ENCODE measurements at regions not wholly inside any gene's neighbourhood (a gene's known extent, or its start where the extent isn't known, plus 50 kb on each side); places are given as distances from the start of the nearest gene placed in this dataset.
"Not testable (repeated sequence)": the region's sequence is repeated elsewhere in the genome, so short reads cannot be mapped to it uniquely, and the experiment has no call there.

DNA sequence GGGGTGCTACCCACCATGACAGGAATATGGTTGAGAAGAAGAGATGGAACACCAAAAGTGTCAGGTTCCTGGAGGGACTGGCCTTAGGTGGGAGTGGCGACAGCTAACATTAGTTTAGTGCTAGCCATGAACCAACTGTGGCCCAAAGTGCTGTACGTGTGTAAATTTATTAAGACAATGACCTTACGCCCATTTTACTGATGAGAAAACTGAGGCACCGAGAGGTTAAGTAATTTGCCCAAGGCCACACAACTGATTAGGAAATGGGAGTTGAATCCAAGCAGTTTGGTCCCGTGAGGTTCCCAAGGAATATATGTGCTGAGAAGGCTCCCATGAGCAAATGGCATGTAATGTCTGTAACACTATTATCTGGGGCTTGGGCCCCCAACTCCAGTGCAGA lies 109.5 kb upstream of the SLC1A4 start:
- no peak for DNase-seq (ENCODE audit: low read depth in 2 of 2)

DNA sequence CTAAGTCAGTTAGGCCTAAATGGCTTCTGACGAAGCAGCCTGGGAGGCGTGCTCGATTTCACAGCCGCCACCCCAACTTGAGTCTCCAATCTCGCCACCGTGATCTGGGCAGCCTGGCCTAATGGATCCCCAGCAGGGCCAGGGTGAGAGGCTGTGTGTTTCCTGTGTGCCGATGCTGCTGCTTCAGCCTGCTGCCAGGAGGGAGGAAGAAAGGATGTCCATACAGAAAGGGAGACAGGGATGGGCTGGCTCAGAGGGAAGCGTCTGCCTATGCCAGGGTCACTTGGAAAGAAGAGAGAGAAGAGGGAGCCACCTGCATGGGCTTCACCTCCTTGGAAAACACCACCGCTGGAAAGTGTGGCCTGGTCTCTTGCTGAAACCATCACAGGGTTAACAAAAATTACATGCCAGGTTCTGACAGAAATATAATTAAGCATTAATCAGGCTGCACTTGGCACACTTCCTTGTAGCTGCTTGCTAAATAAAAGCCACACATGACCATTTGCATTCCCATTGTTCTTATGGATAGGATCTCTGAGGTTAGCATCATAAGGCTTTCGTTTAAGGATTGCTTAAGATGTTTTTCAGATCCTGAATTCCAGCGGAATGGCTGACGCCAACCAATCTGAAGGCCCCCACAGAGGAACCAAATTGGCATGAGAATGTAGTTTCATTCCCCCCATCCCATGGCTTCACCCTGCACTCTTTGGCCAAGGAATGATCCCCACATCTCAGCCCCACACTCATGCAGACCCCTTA lies 108.8 kb upstream of the SLC1A4 start:
- DNase-seq (ENCODE audit: low read depth in 2 of 2) = no peak

DNA sequence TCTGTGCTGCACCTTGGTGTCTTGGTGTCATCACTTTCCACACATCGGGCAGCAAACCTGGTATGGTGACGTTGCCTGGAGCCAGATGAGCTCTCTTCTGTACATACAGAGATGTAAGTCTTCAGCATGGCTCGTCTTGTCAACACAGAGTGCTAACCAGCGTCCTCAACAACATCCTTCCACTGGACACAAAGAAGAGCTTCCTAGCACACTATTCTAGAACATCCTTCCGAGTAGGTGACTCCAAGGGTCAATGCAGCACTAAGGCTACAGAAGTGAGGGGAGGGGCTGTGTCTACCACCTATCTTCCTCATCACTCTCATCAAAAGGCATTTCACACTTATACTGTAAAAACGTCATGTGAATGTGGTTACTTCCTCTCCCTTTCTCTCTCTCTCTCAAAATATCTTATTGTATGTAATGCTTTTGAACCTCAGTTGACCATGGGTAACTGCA lies 108.1 kb upstream of the SLC1A4 start:
- no peak for DNase-seq (ENCODE audit: low read depth in 2 of 2)

DNA sequence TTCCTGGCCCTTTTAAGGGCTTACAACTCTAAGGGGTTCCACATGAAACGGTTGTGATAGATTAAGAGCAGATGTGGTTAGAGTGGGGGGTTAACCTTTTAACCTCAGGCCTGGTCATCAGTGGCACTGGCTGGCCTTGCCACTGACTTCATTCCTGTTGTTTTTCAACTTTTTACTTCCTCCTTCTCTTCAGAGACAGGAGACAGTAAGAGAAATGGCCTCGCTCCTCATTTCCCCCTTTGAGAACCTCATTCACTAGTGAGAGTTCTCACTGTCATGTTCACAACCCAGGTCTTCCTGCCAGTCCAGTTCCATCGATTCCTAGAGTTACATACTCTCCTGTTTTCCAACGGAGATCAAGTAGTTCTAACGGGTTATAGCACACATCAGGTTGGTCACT lies 101.6 kb upstream of the SLC1A4 start:
- no peak for DNase-seq (ENCODE audit: low read depth in 2 of 2)

DNA sequence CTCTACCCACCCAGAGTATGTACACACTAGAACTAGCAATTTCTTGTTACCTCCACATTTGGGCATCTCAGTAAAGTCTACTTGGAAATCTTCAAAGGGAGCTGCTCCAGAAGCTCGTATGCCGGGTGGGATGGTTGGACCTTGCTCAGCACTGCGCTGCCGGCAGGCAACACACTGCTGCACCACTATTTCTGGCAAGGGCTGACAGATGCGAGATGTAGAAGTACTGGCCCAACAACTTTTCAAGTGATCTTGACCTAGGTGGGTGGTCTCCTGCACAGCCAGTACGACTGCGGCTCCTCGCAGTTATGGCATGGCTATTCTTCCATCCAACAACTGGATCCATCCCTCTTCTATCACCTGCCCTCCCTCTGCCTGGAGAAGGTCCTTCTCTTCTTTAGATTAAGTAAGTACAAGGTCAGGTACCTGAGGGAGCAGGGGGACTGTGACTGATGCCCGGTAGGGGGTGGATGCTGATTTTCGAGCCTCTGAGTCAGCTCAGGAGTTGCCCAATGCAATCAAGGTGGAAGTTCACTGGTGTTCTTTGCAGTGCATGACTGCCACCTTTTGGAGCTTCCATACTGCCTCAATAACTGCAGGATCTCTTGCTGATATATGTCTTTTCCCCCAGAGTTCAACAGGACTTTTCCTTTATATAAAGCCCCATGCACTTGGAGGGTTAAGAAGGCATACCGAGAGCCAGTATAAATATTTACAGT lies 100.4 kb upstream of the SLC1A4 start:
- no peak for DNase-seq (ENCODE audit: low read depth in 2 of 2)

DNA sequence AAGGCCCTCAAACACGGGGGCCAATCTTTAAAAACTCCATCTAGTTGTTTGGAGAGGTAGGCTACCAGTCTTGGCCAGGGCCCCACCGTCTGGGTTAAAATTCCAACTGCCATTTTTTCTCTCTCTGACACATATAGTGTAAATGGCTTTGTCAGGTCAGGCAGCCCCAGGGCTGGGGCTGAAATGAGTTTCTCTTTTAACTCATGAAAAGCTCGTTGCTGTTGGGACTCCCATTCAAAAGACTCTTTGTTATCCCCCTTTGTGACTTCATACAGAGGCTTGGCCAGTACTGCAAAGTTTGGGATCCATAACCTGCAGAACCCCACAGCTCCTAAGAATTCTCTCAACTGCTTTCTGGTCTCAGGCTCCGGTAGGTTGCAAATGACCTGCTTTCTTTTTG lies 99.4 kb upstream of the SLC1A4 start:
- DNase-seq (ENCODE audit: low read depth in 2 of 2) = no peak

DNA sequence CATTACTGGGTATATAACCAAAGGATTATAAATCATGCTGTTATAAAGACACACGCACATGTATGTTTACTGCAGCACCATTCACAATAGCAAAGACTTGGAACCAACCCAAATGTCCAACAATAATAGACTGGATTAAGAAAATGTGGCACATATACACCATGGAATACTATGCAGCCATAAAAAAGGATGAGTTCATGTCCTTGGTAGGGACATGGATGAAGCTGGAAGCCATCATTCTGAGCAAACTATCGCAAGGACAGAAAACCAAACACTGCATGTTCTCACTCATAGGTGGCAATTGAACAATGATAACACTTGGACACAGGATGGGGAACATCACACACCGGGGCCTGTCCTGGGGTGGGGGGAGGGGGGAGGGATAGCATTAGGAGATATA lies 92.6 kb upstream of the SLC1A4 start:
- DNase-seq (ENCODE audit: low read depth in 2 of 2) = not testable (repeated sequence)

DNA sequence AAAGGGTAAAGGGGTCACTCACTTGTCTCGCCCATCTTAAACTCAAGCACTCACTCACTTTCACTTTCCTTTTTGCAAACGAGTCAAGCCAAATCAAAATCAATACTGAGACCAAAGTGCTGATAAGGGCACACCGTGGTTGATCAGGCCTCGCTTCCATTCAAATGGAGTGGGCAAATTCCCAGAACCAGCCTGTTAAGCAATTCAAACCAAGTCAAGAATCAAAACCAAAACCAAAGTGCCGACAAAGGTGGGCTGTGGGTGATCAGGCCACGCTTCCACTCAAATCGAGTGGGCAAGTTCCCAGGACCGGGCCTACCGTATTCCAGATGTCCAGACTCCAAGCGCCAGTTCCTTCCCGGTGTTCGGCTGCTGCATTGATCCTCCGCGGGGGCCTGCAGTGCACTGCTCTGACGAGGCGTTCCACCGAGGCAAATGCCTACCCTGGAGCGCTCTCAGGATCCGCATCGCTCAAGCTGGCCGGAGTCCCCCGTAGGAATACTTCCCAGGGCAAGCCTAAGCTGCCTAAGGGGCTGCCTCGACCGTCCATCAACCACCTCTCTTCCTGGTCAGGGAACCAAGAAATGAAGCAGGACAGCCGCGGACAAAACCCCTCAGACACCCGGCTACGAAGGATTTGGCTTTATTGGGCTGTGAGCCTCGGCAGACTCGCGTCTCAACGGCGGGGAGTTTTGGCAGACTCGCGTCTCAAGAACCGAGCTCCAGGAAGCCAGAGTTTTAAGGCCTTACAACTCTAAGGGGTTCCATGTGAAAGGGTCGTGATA lies 89.9 kb upstream of the SLC1A4 start:
- no peak for DNase-seq (ENCODE audit: low read depth in 2 of 2)

DNA sequence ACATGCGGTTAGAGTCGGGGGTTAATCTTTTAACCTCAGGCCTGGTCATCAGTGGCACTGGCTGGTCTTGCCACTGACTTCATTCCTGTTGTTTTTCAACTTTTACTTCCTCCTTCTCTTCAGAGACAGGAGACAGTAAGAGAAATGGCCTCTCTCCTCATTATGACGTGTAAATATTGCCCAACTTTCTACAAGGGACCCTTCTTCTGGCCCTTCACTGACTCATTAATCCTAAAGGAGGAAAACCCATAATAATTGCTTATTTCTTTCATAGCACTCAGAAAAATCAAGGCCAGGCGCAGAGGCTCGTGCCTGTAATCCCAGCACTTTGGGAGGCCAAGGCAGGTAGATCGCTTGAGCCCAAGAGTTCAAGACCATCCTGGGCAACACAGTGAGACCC lies 89.3 kb upstream of the SLC1A4 start:
- not testable (repeated sequence) for DNase-seq (ENCODE audit: low read depth in 2 of 2)

DNA sequence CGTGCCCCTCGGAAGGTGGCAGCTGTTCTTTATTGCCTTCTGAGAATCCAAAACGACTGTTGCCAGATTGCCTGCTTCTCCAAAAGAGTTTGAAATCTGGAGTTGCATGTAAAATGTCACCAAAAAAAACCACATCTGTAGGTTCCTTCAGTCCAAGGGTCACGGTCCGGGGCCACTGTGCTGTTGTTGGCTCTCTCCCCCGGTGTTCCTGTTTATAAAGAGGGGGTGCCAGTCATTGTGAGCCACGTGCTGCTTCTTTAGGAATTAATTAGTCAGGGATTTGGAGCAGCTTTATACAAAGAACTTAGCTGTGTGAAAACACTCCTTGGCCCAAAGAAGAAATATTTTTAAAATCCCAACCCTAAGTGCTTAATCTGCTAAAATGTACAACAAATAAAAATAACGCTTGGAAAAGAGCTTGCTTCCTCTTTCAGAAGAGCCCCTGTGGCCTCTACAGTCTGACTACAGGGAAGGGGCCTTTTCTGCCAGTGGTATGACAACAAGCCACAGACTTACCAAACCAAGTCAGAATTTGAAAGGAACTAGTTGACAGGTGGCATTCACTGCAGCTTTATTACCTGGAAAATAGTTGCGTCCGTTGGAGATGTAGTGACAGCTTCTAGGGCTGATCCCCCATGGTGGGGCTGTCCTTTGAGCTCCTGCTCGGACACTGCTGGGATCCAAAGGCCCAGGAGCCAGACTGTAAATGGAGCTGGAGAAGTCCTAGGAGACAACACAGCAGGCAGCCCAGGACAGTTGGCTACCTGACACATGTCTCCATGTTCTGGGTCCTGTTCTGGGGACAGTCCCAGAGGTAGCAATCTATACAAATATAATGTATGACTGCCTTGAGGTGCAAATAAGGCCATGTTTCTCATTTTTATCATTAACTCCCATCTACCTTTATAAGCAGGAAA lies 84.5 kb upstream of the SLC1A4 start:
- DNase-seq (ENCODE audit: low read depth in 2 of 2) = no peak

DNA sequence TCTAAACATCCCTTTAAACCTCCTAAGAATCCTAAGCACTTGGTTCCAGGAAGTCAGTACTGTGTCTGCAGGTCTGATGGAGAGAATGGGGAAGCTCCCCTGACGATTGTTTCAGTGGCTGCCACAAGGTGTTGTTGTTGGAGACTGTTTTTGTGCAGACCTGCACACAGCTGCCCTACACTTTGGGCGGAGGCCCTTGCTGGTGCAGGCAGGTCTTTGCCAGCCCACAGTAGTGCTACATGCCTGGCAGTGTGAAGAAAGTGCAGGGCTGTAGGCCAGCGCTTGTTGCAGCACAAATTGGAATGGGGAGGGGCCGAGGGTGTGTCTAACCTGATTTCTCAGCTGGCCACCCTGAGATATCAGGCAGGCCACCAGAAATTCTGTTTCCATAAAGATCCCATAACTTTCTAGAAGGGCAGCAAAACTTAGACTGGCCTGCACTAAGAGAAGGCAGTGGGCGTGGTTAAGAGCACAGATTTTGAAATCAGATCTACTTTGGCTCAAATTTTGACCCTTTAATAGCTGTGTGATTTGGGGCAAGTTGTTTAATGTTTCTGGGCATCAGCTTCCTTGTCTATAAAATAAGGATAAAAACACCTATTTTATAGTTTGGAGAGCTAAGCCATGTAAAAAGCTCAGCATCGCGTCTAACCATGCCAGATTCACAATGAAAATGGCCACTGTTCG lies 83.7 kb upstream of the SLC1A4 start:
- DNase-seq (ENCODE audit: low read depth in 2 of 2) = no peak

DNA sequence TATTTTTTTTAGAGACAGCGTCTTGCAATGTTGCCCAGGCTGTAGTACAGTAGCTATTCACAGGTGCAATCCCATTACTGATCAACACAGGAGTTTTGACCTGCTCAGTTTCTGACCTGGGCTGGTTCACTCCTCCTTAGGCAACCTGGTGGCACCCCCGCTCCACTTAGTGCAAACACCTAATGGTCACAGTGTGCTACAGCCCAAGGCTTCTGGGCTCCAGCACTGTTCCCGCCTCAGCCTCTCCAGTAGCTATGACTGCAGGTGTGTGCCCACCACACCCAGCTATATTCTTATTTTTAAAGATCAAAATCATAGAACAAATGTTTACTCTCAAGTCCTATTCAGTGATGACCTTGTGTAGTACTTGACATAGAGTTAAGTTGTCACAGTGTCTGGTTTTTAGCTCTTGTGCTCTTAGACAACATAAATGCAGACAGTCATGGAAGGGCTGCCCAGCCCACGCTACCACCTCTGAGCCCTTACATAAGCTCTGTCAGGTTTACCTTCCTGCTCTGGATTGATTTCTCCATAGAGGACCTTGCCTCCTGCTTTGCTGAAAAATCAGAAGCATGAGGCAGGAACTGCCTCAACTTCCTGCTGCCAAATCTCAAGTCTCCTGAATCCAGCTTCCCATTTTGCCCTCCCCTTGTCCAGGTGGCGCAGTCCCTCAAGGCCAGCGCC lies 82.2 kb upstream of the SLC1A4 start:
- DNase-seq (ENCODE audit: low read depth in 2 of 2) = no peak

DNA sequence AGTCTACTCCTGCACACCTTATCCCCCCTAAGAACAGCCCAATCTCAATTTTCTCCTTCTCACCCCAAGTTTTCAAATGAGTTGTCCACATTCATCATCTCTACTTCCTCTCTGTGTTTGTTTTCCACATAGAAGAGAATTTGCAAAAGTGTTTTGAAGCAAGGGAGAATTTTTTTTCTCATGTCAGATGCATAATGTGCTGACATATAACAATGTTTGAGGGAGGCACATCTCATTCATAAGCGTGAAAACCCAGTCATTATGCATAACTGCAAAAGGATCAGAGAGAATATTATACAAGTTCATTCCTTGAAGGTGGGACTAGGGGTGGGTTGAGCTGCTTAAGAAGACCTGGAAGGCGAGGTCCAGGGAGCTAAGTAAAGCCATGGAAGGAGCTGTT lies 80.8 kb upstream of the SLC1A4 start:
- no peak for DNase-seq (ENCODE audit: low read depth in 2 of 2)

DNA sequence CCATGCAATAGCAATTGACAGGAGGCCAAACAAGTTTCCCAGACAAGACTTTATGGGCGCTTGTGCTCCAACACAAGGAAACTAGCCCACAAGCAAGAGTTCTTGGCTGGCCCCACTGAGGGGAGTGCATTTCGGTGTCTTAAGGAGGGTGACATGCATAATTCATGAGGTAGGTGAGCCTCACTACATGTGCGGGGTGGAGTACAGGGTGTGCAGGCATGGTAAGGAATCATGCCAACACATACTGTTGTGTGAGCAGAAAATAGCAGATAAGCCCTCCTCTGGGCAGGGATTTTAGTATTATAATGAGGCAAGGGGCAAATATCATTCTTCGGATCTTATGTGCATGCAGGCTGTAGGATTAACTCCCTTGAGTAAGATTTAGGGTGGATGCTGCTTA lies 78.7 kb upstream of the SLC1A4 start:
- no peak for DNase-seq (ENCODE audit: low read depth in 2 of 2)

DNA sequence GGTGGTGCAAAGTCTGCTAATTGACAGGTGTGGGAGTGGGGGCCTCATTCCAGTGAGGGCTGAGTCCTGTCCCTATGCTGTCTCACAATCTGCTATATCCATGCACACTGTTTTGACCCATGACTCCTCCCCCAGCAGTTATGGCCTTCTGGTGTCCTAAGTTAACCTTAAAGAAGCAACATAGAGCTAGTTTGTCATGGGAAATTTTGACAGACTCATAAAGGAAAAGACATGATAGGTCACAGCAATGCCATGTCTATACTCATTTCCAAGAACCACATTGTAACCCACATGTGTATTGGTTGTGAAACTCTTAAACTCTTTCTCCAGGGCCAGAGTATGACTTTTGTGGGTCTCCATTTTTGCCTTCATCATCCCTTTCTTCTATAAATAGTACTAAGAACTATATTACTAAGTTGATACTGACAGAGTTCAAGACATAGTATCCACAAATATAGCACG lies 78.2 kb upstream of the SLC1A4 start:
- DNase-seq (ENCODE audit: low read depth in 2 of 2) = no peak

DNA sequence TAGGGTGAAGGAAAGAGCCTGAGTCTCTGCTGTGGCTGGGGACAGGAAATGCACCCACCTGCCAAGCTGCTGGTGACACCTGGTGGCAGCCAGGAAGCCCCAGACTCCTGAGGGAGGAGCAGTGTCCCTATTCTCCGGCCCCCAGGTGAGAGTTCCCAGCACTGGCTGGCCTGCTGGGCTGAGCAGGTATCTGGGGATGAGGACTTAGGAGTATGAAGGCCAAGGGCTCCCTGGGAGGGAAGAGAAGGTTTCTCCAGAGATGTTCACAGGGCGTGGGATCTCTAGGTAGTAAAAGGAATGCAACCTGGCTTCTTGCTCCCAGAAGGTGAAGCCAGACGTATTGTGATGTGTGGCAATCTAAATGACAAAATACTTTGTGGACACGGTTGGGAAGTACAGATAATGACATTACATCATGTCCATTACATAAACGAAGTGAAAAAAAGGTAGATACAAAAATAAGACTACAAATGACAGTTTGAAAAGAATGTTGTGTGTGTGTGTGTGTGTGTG lies 75.8 kb upstream of the SLC1A4 start:
- no peak for DNase-seq (ENCODE audit: low read depth in 2 of 2)

DNA sequence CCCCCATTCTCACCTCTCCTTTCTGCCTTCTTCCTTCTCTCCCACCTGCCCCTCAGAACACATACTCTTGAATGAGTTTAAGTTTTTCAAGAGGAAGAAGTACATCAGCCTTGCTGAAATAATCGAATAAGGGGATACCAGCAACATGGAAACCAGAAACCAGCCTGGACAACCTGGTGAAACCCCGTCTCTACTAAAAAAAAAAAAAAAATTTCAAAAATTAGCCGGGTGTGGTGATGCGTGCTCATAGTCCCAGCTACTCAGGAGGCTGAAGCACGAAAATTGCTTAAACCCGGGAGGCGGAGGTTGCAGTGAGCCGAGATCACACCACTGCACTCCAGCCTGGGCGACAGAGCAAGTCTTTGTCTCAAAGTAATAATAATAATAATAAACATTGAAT lies 75.0 kb upstream of the SLC1A4 start:
- DNase-seq (ENCODE audit: low read depth in 2 of 2) = no peak

DNA sequence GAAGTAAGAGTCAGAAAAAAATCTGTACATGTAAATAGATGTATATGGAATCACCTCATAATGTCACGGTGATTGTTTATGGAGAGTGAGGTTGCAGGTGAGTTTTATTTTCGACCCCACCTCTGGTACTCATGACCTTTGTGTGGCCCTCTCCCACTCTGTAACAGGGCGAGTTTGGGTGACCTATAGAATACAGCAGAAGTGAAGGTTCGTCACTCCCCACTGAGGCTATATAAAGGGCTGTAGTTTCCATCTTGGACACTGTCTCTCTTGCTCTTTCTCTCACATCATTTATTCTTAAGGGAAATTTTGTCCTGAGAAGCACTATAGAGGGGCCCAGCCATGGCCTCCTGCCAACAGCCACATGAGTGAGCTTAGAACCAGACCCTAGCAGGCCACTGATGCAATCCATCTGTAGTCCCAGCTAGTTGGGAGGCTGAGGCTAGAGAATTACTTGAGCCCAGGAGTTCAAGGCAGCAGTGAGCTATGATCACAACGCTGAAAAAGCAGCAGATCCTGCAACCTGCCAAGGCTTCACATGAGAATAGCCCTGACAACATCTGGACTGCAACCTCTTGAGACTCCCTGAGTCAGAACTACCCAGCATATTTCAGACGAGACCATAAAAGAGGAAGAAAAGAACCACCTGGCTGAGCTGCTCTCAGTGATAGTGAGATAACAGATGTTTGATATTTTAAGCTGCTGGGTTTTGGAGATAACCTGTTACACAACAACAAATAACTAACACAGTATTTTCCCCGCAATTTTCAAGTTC lies 74.3 kb upstream of the SLC1A4 start:
- peak; percentile 5 to 9 for DNase-seq (ENCODE audit: low read depth in 2 of 2)

DNA sequence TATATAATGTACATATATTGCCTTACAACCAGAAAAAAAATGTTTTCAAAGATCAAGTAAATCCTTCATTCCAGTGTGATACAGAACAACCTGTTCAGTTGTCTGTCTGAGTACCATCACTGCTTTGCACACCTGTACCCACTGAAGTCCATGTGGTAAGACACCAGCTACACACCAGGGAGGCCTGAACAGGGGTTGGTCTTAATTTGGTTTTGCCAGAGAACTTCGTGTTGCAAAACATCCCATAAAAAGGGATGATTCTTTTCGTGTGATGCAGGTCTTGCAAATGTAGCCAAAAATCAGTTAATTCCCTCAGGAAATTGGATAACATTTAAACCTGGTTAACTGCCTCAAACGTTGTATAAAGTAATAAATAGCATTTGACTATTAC lies 73.7 kb upstream of the SLC1A4 start:
- DNase-seq (ENCODE audit: low read depth in 2 of 2) = no peak

Data from fibroblast of skin of left biceps (primary cell).